GM21423 (cell line): ENCODE measurements at regions not wholly inside any gene's neighbourhood (a gene's known extent, or its start where the extent isn't known, plus 50 kb on each side); places are given as distances from the start of the nearest gene placed in this dataset.
"Not testable (repeated sequence)": the region's sequence is repeated elsewhere in the genome, so short reads cannot be mapped to it uniquely, and the experiment has no call there.

Experiments used
- ATAC-seq: cut with Tn5 transposase; IDR thresholded peaks from one replicate; pipeline ENCODE4 v1.9.1; 2021; ENCODE audit warnings: mild to moderate bottlenecking, moderate library complexity; ENCODE audit not compliant: unreplicated experiment

- ATAC-seq: no peak
Measured at GRCh38 chr16:47920709-47921108, 235.1 kb downstream of the ABCC12 start.

- ATAC-seq: no peak
Measured at GRCh38 chr16:47917118-47917517, 238.7 kb downstream of the ABCC12 start.

- ATAC-seq: no peak
Measured at GRCh38 chr16:47916266-47916665, 239.5 kb downstream of the ABCC12 start.

GRCh38 chr16:47907109-47907508 lies 248.7 kb downstream of the ABCC12 start:
- no peak for ATAC-seq

GRCh38 chr16:47905771-47906170 lies 250.0 kb downstream of the ABCC12 start:
- ATAC-seq: no peak

- ATAC-seq: no peak
Measured at GRCh38 chr16:47904691-47905090, 251.1 kb downstream of the ABCC12 start.

- ATAC-seq: no peak
Measured at GRCh38 chr16:47903470-47903869, 252.3 kb downstream of the ABCC12 start.

GRCh38 chr16:47897105-47897504 lies 258.7 kb downstream of the ABCC12 start:
- not testable (repeated sequence) for ATAC-seq

- no peak for ATAC-seq
Measured at GRCh38 chr16:47895146-47895545, 260.6 kb downstream of the ABCC12 start.

- no peak for ATAC-seq
Measured at GRCh38 chr16:47892999-47893398, 262.8 kb downstream of the ABCC12 start.

GRCh38 chr16:47888734-47889133 lies 267.1 kb downstream of the ABCC12 start:
- no peak for ATAC-seq

GRCh38 chr16:47888142-47888541 lies 267.7 kb downstream of the ABCC12 start:
- no peak for ATAC-seq

GRCh38 chr16:47887496-47887895 lies 268.3 kb downstream of the ABCC12 start:
- ATAC-seq: no peak

- no peak for ATAC-seq
Measured at GRCh38 chr16:47886631-47887415, 269.0 kb downstream of the ABCC12 start.

- no peak for ATAC-seq
Measured at GRCh38 chr16:47886139-47886538, 269.7 kb downstream of the ABCC12 start.

GRCh38 chr16:47885489-47885888 lies 270.3 kb downstream of the ABCC12 start:
- ATAC-seq: no peak

GRCh38 chr16:47884116-47884725 lies 271.6 kb downstream of the ABCC12 start:
- ATAC-seq: no peak

GRCh38 chr16:47881574-47881973 lies 274.2 kb downstream of the ABCC12 start:
- ATAC-seq: no peak

GRCh38 chr16:47880653-47881052 lies 275.1 kb downstream of the ABCC12 start:
- ATAC-seq: no peak

- no peak for ATAC-seq
Measured at GRCh38 chr16:47877166-47877565, 278.6 kb downstream of the ABCC12 start.

- no peak for ATAC-seq
Measured at GRCh38 chr16:47876511-47876910, 279.3 kb downstream of the ABCC12 start.

GRCh38 chr16:47873434-47873833 lies 282.4 kb downstream of the ABCC12 start:
- no peak for ATAC-seq

GRCh38 chr16:47872225-47872624 lies 283.6 kb downstream of the ABCC12 start:
- ATAC-seq: no peak
